ENCODE measurements at regions not wholly inside any gene's neighbourhood (a gene's known extent, or its start where the extent isn't known, plus 50 kb on each side); places are given as distances from the start of the nearest gene placed in this dataset.
"Not testable (repeated sequence)": the region's sequence is repeated elsewhere in the genome, so short reads cannot be mapped to it uniquely, and the experiment has no call there.

DNA sequence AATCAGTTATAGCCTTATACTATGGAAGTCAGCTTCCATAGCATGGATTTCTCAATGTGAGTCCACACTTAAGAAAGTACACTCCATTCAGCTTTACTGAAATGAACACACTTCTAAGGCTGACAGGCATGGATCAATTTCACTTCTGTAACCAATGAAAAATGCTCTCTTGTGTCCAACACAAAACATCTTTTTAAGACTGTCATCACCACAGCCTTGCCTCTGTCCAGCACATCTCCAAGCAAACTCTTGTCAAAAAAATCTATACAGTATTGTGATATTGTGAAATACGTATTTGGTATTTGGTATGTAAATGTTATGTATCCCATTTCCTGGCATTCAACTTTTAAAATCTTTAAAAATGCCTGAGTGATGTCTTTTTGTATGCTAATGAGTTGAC, 208.7 kb downstream of the RAP2B start:
- no peak for DNase-seq (ENCODE audit: low read depth in 2 of 2)

DNA sequence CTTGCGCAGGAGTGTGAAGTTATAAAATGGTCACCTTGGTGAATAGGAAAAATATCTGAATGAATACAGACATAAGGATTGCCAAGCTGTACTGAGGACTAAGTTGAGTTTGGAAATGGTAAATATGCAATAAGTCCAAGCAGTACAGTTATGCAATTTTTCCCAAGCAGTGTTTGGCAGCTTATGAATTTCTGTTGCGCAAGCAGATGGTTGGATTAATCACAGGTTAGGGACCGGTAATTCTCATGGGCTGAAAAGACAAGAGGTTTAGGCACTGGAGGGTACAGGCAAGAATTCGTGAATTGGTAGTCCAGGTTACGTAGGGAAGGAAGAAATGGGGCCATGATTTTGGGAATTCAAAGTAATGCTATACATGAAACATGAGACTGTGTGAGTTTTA, 210.3 kb downstream of the RAP2B start:
- no peak for DNase-seq (ENCODE audit: low read depth in 2 of 2)

DNA sequence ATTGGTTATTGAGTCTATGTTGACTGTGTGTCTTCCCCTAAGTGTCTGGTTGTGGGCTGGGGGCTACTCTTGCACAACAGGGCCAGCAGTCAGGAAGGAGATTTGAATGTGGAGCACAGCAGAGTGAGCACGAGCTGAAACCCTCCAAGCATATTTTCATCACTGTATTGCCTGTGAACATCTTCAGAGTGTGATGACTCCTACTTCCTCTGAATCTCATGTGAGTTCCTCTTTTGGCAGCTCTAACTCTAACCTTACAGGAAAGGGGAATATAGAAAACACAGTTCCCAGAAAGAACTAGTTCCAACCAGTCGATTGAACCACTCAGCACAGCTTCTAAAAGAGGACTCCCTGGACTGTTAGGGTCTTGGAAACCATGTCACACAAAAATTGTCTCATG, 211.6 kb downstream of the RAP2B start:
- no peak for DNase-seq (ENCODE audit: low read depth in 2 of 2)

DNA sequence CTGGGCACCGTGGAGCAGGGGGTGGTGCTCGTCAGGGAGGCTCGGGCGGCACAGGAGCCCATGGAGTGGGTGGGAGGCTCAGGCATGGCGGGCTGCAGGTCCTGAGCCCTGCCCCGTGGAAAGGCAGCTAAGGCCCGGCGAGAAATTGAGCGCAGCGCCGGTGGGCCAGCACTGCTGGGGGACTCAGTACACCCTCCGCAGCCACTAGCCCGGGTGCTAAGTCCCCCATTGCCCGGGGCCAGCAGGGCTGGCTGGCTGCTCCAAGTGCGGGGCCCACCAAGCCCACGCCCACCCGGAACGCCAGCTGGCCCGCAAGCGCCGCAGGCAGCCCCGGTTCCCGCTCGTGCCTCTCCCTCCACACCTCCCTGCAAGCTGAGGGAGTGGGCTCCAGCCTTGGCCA, 216.3 kb downstream of the RAP2B start:
- not testable (repeated sequence) for DNase-seq (ENCODE audit: low read depth in 2 of 2)

DNA sequence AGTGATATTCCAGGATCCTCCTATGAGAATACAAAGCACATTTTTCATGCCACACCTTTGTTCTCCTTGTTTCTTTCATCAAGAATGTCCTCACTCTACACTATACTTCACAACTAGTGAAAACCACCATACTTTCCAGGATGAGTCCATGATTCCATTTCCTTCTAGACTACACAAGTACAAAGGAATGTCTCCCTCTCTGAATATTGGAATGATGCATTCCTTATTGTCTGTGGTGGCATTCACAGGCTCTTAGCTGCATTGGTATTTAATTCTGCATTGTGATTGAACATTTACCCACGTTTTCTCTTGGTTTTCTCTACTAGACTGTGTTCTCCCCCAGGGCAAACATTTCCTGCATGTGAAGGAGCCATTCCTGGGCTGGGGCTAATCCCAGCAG, 217.5 kb downstream of the RAP2B start:
- DNase-seq (ENCODE audit: low read depth in 2 of 2): no peak

DNA sequence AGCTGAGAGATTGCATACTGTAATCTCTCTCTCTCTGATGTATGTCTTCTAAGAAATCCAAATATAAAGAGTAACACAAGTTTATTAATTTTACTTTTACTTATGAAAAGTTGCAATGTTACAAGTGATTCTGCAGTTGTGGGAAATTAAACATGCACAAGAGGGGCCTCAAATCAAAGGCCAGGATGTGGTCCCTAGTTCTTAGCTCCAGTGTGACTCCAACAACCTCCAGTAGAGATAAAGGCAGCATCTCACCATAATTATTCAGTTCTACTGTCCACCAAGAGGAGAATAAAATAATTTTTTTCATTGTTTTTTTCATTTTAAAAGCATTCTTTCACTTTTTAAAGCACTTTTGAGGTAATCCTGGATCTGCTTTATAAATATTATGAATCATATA, 223.3 kb downstream of the RAP2B start:
- DNase-seq (ENCODE audit: low read depth in 2 of 2): no peak

DNA sequence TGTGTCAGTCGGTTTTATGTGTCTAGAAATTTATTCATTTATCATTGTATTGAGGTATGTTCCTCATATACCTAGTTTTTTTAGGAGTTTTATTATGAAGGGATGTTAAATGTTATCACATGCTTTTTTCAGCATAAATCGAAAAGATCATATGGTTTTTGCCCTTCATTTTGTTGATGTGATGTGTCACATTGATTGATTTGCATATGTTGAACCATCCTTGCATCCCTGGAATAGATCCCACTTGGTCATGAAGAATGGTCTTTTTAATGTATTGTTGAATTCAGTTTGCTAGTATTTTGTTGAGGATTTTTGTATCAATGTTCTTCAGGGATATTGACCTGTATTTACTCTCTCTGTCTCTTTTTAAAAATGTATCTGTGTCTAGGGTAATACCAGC, 230.3 kb downstream of the RAP2B start:
- DNase-seq (ENCODE audit: low read depth in 2 of 2): no peak

DNA sequence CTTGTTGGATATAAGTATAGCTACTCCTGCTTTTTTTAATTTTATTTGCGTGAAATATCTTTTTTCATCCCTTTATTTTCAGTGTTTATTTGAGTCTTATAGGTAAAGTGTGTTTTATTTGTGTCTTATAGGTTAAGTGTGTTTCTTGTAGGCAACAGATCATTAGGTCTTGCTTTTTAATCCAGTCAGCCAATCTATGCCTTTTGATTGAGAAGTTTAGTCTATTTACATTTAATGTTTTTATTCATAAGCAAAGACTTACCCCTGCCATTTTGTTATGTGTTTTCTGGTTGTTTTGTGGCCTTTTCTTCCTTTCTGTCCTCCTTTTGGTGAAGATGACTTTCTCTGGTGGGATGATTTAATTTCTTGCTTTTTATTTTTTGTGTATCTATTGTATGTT, 232.0 kb downstream of the RAP2B start:
- DNase-seq (ENCODE audit: low read depth in 2 of 2): no peak

DNA sequence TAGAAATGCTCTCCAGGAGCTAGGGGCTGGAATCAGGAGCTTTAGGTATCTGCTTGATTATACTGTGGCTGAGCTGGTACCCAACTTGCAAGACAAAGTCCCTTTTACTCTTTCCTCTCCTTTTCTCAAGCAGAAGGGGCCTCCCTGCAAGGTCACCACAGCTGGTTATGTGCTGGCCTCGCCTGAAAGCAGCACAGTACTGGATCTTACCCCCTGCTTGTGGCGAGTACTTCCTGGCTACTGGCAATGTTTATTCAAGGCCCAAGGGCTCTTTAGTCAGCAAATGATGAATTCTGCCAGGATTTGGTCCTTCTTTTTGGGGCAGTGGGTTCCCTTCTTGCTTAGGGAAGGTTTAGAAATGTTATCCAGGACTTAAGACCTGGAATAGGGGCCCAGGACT, 234.6 kb downstream of the RAP2B start:
- no peak for DNase-seq (ENCODE audit: low read depth in 2 of 2)

DNA sequence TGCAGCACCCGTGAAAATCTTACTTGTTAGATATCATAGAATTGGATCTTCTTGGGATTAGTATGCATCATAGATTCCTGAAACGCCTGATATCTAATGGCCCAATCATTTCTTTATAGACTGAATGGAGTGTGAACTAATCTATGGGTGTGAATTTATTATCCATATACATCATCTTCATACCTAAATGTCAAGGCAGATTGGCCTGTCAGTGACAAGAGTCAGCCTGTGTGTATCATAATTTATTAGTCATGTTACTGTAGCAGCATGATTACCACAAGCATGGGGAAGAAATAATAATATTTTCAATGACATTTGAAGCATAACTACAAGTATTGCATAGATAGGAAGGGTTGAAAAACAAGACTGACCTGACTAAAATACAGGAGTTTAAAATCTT, 235.8 kb downstream of the RAP2B start:
- no peak for DNase-seq (ENCODE audit: low read depth in 2 of 2)

DNA sequence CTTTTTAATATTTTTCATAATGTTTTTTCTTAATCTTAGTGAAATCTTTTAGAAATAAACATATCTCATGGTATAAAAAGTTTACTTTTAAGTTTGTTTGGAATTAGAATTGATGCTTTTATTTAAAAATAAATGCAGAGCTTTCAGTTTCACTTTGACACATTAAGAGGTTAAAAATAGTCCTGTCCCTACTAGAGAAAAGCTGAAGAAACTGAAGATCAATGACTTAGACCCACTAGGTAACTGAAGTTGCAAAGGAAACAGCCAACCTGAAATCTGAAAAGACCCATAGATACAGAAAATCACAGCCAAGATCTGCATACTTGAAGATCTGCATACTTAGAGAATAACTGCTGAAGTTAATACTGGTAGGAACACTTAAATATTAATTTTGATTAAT, 237.6 kb downstream of the RAP2B start:
- DNase-seq (ENCODE audit: low read depth in 2 of 2): no peak

DNA sequence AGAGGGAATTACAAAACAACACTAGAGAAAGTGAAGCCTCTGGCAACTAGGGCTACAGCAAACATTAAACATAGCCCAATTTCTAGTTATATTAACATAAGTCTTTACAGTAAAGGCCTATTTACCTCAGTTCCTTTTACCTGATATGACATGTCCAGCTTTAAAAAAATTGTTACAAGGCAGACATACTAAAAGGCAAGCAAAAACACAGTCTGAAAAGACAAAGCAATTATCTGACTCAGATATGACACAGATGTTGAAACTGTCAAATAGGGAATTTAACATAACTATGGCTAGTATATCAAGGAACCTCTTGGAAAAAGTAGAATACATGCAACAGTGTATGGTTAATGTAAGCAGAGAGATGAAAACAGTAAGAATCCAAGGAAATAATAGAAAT, 238.6 kb downstream of the RAP2B start:
- DNase-seq (ENCODE audit: low read depth in 2 of 2): no peak

DNA sequence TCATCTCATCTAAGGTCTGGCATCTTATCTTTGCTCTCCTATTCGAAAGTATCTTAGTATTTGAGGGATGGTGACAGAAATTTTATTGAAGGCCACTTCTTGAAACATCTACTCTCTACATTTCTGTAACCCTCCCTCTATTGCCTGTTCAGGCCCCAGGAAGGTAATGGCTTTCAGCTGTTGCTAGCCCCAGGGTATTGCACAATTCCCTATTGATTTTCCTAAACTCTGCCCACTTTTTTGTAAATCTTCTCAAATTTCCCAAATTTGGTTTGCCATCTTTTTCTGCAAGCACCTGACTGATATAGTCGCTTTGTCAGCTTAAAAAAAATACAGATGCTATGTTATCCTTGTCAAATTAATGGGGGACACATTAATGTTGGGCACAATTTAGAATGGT, 242.1 kb downstream of the RAP2B start:
- DNase-seq (ENCODE audit: low read depth in 2 of 2): no peak

DNA sequence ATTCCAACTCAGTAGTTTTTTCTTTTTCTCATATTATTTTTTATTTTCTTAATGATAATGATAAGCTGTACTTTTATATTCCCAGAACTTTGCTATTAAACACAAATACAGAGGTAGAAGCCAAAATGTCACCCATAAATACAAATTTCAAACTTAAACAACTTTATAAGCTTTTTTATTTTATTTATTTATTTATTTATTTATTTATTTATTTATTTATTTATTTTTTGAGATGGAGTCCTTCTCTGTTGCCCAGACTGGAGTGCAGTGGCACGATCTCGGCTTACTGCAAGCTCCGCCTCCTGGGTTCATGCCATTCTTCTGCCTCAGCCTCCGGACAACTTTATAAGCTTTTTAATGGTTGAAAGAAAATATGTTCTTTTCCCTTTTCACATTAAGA, 243.3 kb downstream of the RAP2B start:
- DNase-seq (ENCODE audit: low read depth in 2 of 2): not testable (repeated sequence)

DNA sequence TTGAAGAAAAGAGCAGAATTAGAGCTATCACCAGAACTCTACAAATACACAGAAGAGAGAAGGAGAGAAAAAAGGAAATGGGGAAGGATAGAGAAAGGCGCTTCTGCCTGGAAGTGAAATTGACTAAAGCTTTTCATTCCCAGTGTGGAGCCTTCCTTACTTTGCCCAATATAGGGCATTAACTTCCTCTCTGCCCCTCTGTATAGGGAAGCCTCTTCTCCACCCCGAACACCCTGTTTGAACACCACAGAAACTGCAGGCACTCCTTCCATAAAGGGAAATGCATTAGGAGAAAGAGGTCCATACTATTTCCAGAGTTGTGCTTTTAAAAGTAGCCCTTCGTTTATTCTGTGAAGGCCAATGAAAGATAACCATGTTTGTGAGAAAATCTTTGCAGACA, 248.5 kb downstream of the RAP2B start:
- no peak for DNase-seq (ENCODE audit: low read depth in 2 of 2)

DNA sequence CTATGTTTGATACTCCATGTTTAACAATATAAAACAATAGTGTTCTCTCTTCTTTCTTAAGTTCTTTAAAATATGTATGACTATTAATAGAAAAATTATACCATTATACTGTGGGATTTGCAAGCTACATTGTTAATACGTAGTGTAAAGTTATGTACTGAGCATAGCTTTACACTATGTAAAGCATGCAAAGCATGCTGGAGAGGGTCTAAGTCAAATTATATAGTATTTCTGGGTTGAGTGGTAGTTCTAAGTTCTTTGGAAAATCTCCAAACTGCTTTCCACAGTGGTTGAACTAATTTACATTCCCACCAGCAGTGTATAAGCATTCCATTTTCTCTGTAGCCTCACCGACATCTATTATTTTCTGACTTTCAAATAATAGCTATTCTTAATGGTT, 253.0 kb downstream of the RAP2B start:
- DNase-seq (ENCODE audit: low read depth in 2 of 2): no peak

DNA sequence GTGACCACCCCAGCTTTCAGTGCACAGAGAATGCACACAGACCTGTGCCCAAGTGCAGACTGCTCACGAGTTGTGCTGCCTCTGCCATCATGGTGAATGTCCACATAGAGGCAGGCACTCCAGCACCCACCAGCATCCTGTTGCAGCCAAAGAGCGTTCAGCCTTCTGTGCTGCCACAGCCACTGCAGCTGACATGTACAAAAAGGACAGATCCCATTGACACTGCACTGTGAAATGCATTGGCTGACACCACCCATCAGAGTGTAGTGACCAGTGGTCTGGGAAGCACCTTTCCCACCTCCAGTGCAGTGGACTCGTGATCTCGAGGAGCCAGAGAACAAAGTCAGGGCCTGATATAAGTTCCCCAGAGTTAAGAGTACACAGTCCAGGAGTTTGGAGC, 260.3 kb downstream of the RAP2B start:
- no peak for DNase-seq (ENCODE audit: low read depth in 2 of 2)

DNA sequence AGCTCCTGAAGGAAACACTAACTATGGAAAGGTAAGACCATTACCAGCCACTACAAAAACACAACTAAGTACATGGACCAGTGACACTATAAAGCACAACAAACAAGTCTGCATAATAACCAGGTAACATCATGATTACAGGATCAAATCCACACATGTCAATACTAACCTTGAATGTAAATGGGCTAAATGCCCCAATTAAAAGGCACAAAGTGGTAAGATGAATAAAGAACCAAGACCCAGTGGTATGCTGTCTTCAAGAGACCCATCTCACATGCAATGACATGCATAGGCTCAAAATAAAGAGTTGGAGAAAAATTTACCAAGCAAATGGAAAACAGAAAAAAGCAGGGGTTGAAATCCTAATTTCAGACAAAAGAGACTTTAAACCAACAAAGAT, 261.8 kb downstream of the RAP2B start:
- DNase-seq (ENCODE audit: low read depth in 2 of 2): not testable (repeated sequence)

DNA sequence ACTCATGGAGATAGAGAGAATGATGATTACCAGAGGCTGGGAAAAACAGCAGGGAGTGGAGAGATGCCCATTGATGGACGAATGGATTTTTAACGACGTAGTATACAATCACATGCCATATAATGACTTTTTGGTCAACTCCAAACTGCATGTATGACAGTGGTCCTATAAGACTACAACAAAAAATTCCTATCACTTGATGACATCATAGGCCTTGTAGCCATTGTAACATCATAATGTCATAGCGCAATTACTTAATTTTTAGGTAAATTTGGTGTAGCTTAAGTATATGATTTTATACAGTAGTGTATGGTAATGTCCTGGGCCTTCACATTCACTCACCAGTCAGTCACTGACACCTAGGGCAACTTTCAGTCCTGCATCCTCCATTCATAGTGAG, 264.3 kb downstream of the RAP2B start:
- DNase-seq (ENCODE audit: low read depth in 2 of 2): no peak

DNA sequence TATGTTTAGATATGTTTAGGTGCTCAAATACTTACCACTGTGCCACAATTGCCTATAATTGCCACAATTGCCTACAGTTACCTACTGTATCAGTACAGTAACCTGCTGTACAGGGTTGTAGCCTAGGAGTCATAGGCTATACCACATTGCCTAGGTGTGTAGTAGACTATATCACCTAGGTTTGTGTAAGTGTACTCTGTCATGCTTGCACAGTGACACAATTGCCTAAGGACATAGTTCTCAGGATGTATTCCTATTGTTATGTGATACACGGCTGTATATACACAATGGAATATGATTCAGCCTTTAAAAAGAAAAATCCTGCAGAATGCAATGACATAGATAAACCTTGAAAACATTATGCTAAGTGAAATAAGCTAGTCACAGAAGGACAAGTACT, 264.8 kb downstream of the RAP2B start:
- no peak for DNase-seq (ENCODE audit: low read depth in 2 of 2)

DNA sequence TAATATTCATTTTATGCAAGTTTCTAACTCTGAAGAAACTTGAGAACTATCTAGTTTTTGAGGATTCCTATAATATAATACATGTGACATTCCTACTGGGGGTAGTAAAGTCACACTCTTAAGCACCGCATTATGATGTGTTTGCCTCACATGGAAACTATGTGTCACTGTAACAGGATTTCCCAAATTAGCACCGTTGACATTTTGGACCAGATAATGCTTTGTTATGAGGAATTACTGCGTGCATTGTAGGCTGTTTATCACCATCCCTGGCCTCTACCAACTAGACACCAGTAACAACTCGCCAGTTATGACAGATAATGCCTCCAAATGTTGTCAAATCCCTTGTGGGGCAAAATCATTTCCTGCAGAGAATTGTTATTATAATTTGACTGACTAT, 267.8 kb downstream of the RAP2B start:
- no peak for DNase-seq (ENCODE audit: low read depth in 2 of 2)

DNA sequence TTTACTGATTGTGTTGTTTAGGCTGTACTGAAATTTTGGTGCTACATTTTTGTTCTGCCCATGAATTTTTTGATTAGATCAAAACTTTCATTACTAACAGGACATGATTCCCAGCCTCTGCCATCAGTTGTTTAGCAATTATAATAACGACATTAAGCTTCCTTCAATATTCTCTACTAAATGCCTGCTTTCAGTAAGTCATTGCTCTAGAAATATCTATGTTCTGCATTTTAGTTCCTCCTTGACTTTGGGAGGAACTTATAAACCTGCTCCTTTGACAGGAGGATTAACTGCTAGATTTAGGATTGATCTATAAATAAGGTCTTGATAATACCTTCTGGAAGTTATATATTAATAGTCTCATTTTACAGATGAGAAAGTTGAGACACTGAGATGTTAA, 269.1 kb downstream of the RAP2B start:
- no peak for DNase-seq (ENCODE audit: low read depth in 2 of 2)

DNA sequence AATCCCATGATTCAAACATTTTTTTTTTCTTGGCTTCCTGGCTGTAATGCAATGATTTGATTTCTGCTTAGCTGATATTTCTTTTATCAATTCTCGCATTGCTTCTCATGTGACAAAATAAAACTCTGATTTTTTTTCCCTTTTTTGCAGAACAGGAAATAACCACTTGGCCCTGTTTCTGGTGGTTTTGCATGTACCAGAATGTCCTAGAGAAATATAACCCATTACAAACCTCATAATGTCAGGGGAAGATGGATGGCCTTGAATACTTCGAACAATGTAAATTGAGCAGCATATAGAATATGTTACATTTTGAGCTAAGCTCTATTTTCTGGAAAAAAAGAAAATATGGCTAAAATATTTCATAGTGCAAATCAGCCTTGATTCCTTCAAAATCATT, 275.6 kb downstream of the RAP2B start:
- DNase-seq (ENCODE audit: low read depth in 2 of 2): no peak

DNA sequence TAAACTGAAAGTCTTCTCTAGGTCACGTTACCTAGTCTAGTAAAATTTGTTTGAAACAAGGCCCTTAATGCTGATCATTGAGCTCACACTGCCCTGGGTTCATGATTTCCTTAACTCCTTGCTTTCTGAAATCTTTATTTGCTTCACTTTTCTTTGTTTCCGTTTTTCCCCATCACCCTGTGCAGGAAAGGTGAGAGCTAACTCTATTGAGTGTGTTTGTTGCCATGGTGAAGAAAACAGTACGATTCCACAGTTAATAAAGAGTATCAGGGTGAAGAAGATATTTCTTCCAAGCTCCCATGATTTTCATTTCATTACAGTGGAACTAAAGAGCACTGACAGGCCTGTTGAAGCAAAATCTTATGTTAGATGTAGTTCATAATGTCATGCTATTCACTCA, 276.2 kb downstream of the RAP2B start:
- no peak for DNase-seq (ENCODE audit: low read depth in 2 of 2)

DNA sequence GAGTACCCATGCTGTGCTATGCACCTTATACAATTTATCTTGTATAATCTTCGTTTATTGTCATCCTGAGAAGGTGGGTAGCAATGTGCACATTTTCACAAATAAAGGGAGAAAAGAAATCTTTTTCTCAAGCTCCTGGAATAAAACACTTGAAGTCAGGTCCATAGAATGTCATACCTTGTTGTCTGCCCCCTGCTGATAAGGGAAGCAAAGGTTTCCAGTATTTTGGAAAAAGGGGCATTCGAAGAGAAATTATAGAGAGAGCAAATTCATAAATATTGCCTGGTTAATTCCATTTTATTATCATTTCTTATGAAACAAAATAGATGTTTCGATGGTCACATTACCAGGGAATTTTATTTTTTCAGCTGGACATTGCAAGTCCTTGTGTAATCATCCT, 277.8 kb downstream of the RAP2B start:
- no peak for DNase-seq (ENCODE audit: low read depth in 2 of 2)

All from activated CD8-positive, alpha-beta memory T cell treated with anti-CD3 and anti-CD28 coated beads for 4 hours (primary cell).